SU-DHL-6 (cell line): ENCODE measurements at regions not wholly inside any gene's neighbourhood (a gene's known extent, or its start where the extent isn't known, plus 50 kb on each side); places are given as distances from the start of the nearest gene placed in this dataset.

ENCODE experiments used
- EZH2phosphoT487 ChIP-seq: fragments of 200-600 bp; sonication (generic), shearing (Covaris generic); conservative IDR thresholded peaks from 2 replicates; pipeline ENCODE4 v1.6.1; 2018; ENCODE audit warnings: mild to moderate bottlenecking, antibody characterized with exemption, low read length, moderate library complexity, mixed read lengths
- TF ChIP-seq, protein P1 (sequence below): fragments of 200-600 bp; sonication (generic); IDR thresholded peaks from one replicate; pipeline ENCODE4 v1.5.1; 2017; ENCODE audit warnings: antibody characterized with exemption, mild to moderate bottlenecking, low read length, moderate library complexity; ENCODE audit not compliant: insufficient read depth, poor library complexity, severe bottlenecking

DNA sequence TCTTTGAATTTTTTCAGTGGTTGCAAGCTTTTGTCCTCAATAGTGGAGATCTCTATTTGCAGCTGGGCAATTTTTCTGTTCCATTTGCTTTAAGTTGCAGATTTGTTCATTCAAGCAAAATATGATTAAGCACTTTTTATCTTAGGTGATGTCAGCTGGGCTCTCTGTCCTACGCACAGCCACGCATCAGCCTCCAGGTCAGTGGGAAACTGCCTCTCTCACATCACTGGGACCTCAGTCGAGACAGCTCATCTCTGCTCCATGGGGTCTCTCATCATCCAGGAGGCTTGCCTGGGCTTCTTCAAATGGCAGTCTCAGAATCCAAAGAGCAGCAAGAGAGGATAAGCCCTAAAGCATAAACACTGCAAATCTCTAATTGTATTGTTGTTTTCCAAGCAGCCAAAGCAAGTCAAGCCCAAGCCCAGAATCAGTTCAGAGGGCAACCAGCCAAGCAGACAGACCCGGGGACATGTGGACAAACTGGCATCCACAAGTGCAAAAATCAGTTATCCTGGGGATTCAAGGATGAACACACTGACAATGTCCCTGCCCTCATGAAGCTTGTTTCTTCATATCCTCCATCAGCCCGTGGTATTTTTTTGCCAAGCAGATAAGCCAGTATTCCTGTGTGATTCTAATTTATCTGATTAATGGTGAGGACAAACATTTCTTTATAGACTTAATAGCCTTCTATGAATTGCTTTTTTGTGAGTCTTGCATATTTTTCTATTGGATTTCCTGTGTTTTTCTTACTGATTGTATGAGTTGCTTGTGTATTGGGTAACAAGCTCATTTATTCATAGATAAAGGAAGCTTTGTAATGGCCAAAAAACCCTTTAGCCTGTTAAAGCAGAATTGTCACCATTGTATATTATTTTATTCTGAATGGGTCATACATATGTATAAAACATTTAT is 262.5 kb downstream of the GXYLT1 start:
- TF ChIP-seq, protein P1, sequence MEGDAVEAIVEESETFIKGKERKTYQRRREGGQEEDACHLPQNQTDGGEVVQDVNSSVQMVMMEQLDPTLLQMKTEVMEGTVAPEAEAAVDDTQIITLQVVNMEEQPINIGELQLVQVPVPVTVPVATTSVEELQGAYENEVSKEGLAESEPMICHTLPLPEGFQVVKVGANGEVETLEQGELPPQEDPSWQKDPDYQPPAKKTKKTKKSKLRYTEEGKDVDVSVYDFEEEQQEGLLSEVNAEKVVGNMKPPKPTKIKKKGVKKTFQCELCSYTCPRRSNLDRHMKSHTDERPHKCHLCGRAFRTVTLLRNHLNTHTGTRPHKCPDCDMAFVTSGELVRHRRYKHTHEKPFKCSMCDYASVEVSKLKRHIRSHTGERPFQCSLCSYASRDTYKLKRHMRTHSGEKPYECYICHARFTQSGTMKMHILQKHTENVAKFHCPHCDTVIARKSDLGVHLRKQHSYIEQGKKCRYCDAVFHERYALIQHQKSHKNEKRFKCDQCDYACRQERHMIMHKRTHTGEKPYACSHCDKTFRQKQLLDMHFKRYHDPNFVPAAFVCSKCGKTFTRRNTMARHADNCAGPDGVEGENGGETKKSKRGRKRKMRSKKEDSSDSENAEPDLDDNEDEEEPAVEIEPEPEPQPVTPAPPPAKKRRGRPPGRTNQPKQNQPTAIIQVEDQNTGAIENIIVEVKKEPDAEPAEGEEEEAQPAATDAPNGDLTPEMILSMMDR, result no peak
- no peak for TF ChIP-seq EZH2phosphoT487
